ENCODE measurements at regions not wholly inside any gene's neighbourhood (a gene's known extent, or its start where the extent isn't known, plus 50 kb on each side); places are given as distances from the start of the nearest gene placed in this dataset.

- TF ChIP-seq KAT7 (CRISPR knock-in tag; IDR thresholded peaks at IDR 0.05; ENCODE audit: borderline replicate concordance) (no peak), TEAD4 (CRISPR knock-in tag; IDR thresholded peaks at IDR 0.05) (no peak), RORB (CRISPR knock-in tag; IDR thresholded peaks at IDR 0.05) (no peak), ATF3 (CRISPR knock-in tag; conservative IDR thresholded peaks at IDR 0.05) (no peak), ZNF263 (CRISPR knock-in tag; IDR thresholded peaks at IDR 0.05; ENCODE audit: low read depth) (no peak), MXD4 (CRISPR knock-in tag; IDR thresholded peaks at IDR 0.05; ENCODE audit: borderline replicate concordance) (no peak), JUN (CRISPR knock-in tag; IDR thresholded peaks at IDR 0.05) (no peak), ETV6 (CRISPR knock-in tag; IDR thresholded peaks at IDR 0.05) (no peak), SOX15 (CRISPR knock-in tag; IDR thresholded peaks at IDR 0.05) (no peak), IRF2 (CRISPR knock-in tag; IDR thresholded peaks at IDR 0.05; ENCODE audit: borderline replicate concordance, low read depth) (no peak), CDX4 (CRISPR knock-in tag; IDR thresholded peaks at IDR 0.05; ENCODE audit: borderline replicate concordance) (no peak), E2F5 (CRISPR knock-in tag; IDR thresholded peaks at IDR 0.05) (no peak), NFATC4 (CRISPR knock-in tag; IDR thresholded peaks at IDR 0.05) (no peak)
- TF ChIP-seq, protein P1, sequence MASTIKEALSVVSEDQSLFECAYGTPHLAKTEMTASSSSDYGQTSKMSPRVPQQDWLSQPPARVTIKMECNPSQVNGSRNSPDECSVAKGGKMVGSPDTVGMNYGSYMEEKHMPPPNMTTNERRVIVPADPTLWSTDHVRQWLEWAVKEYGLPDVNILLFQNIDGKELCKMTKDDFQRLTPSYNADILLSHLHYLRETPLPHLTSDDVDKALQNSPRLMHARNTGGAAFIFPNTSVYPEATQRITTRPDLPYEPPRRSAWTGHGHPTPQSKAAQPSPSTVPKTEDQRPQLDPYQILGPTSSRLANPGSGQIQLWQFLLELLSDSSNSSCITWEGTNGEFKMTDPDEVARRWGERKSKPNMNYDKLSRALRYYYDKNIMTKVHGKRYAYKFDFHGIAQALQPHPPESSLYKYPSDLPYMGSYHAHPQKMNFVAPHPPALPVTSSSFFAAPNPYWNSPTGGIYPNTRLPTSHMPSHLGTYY (CRISPR knock-in tag; IDR thresholded peaks at IDR 0.05) = no peak
- TF ChIP-seq, protein P2, sequence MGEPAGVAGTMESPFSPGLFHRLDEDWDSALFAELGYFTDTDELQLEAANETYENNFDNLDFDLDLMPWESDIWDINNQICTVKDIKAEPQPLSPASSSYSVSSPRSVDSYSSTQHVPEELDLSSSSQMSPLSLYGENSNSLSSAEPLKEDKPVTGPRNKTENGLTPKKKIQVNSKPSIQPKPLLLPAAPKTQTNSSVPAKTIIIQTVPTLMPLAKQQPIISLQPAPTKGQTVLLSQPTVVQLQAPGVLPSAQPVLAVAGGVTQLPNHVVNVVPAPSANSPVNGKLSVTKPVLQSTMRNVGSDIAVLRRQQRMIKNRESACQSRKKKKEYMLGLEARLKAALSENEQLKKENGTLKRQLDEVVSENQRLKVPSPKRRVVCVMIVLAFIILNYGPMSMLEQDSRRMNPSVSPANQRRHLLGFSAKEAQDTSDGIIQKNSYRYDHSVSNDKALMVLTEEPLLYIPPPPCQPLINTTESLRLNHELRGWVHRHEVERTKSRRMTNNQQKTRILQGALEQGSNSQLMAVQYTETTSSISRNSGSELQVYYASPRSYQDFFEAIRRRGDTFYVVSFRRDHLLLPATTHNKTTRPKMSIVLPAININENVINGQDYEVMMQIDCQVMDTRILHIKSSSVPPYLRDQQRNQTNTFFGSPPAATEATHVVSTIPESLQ (CRISPR knock-in tag; IDR thresholded peaks at IDR 0.05) = no peak
- Mint-ChIP-seq H3K27ac (no peak overlapping the region), H3K36me3 (no peaks in the 10 kb centered on the region), H3K4me3 (no peak overlapping the region), H3K9me3 (peaks cover 34% of the 10 kb centered on the region), H3K27me3 (ENCODE audit: low read depth) (peaks cover 41% of the 10 kb centered on the region), H3K4me1 (peaks cover 4% of the 10 kb centered on the region)
- DNase-seq (ENCODE audit: low spot score) = no peak
- CTCF ChIA-PET = no interaction called here
- no peak for ATAC-seq
- POLR2A ChIA-PET = no interaction called here
These were observed 69.7 kb upstream of the BHLHE23 start for GRCh38 chr20:63076421-63076820.

GRCh38 chr20:63074631-63075030 lies 67.9 kb upstream of the BHLHE23 start:
- H3K36me3 Mint-ChIP-seq = no peaks in the 10 kb centered on the region
- ChIA-PET POLR2A (no interaction called here), CTCF (no interaction called here)
- H3K4me3 Mint-ChIP-seq = no peak overlapping the region
- no peak overlapping the region for H3K27ac Mint-ChIP-seq
- peaks cover 4% of the 10 kb centered on the region for H3K4me1 Mint-ChIP-seq
- ATAC-seq (no peak), DNase-seq (ENCODE audit: low spot score) (no peak)
- peaks cover 46% of the 10 kb centered on the region for H3K27me3 Mint-ChIP-seq (ENCODE audit: low read depth)
- H3K9me3 Mint-ChIP-seq = peaks cover 36% of the 10 kb centered on the region
- TF ChIP-seq ZNF671 (CRISPR knock-in tag; IDR thresholded peaks at IDR 0.05) = no peak
- no peak for TF ChIP-seq SMAD4 (CRISPR knock-in tag; IDR thresholded peaks at IDR 0.05)
- no peak for TF ChIP-seq ZSCAN18 (CRISPR knock-in tag; IDR thresholded peaks at IDR 0.05)
- TF ChIP-seq, protein P3, sequence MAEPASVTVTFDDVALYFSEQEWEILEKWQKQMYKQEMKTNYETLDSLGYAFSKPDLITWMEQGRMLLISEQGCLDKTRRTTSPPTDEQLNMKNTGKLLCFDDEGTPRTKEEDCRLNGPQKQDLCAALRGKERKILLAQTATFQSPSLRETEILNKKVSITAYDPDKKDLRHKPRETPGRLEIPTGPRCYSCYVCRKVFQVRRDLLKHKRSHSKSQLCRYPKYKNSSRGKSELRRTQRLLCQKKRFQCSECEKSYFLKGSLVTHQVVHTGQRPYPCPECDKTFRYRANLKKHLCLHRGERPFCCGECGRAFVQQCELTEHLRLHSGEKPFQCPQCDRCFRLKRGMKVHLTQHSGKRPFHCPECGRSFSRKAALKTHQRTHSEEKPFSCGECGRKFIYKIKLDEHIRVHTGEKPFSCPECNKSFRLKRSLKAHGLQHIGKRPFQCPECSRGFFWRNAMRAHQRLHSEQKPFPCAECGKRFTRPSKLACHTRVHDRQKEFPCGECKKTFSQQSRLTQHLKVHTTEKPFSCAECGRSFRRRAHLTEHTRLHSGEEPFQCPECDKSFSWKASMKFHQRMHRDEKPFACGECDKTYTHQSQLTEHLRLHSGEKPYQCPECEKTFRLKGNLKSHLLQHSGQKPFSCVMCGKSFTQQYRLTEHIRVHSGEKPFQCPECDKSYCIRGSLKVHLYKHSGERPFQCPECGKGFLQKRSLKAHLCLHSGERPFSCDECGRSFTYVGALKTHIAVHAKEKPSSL (CRISPR knock-in tag; conservative IDR thresholded peaks at IDR 0.05) = no peak
- TF ChIP-seq, protein P1 (CRISPR knock-in tag; IDR thresholded peaks at IDR 0.05) = no peak
- TF ChIP-seq, protein P4, sequence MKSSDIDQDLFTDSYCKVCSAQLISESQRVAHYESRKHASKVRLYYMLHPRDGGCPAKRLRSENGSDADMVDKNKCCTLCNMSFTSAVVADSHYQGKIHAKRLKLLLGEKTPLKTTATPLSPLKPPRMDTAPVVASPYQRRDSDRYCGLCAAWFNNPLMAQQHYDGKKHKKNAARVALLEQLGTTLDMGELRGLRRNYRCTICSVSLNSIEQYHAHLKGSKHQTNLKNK (CRISPR knock-in tag; IDR thresholded peaks at IDR 0.05) = no peak
- no peak for TF ChIP-seq ATF1 (CRISPR knock-in tag; IDR thresholded peaks at IDR 0.05)
- TF ChIP-seq ZNF281 (CRISPR knock-in tag; IDR thresholded peaks at IDR 0.05) = no peak

Data from WTC11 (cell line).